ENCODE measurements at regions not wholly inside any gene's neighbourhood (a gene's known extent, or its start where the extent isn't known, plus 50 kb on each side); places are given as distances from the start of the nearest gene placed in this dataset.

- TF ChIP-seq NR2C2 (CRISPR knock-in tag; IDR thresholded peaks at IDR 0.05) (no peak), NR2C2 (tag; IDR thresholded peaks at IDR 0.05) (no peak), RFX5 (IDR thresholded peaks at IDR 0.05; ENCODE audit: low read depth, low read length) (no peak), SMARCB1 (IDR thresholded peaks at IDR 0.05; ENCODE audit: insufficient read length, low read depth) (no peak), ZBTB9 (CRISPR knock-in tag; IDR thresholded peaks at IDR 0.05) (no peak), RBBP5 (IDR thresholded peaks at IDR 0.05; ENCODE audit: borderline replicate concordance, insufficient read depth, low read length, poor library complexity, severe bottlenecking) (no peak), ZNF224 (CRISPR knock-in tag; IDR thresholded peaks at IDR 0.05) (no peak), TEAD4 (IDR thresholded peaks at IDR 0.05; ENCODE audit: low read length) (no peak), TEAD4 (CRISPR knock-in tag; IDR thresholded peaks at IDR 0.05; ENCODE audit: borderline replicate concordance) (no peak)
- TF ChIP-seq, protein P1, sequence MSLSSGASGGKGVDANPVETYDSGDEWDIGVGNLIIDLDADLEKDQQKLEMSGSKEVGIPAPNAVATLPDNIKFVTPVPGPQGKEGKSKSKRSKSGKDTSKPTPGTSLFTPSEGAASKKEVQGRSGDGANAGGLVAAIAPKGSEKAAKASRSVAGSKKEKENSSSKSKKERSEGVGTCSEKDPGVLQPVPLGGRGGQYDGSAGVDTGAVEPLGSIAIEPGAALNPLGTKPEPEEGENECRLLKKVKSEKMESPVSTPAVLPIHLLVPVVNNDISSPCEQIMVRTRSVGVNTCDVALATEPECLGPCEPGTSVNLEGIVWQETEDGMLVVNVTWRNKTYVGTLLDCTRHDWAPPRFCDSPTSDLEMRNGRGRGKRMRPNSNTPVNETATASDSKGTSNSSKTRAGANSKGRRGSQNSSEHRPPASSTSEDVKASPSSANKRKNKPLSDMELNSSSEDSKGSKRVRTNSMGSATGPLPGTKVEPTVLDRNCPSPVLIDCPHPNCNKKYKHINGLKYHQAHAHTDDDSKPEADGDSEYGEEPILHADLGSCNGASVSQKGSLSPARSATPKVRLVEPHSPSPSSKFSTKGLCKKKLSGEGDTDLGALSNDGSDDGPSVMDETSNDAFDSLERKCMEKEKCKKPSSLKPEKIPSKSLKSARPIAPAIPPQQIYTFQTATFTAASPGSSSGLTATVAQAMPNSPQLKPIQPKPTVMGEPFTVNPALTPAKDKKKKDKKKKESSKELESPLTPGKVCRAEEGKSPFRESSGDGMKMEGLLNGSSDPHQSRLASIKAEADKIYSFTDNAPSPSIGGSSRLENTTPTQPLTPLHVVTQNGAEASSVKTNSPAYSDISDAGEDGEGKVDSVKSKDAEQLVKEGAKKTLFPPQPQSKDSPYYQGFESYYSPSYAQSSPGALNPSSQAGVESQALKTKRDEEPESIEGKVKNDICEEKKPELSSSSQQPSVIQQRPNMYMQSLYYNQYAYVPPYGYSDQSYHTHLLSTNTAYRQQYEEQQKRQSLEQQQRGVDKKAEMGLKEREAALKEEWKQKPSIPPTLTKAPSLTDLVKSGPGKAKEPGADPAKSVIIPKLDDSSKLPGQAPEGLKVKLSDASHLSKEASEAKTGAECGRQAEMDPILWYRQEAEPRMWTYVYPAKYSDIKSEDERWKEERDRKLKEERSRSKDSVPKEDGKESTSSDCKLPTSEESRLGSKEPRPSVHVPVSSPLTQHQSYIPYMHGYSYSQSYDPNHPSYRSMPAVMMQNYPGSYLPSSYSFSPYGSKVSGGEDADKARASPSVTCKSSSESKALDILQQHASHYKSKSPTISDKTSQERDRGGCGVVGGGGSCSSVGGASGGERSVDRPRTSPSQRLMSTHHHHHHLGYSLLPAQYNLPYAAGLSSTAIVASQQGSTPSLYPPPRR (CRISPR knock-in tag; IDR thresholded peaks at IDR 0.05; ENCODE audit: borderline replicate concordance), result no peak
Observed at GRCh38 chr2:120444691-120445240, 98.8 kb downstream of the INHBB start.
